ENCODE measurements at regions not wholly inside any gene's neighbourhood (a gene's known extent, or its start where the extent isn't known, plus 50 kb on each side); places are given as distances from the start of the nearest gene placed in this dataset.
A peak's percentile ranks its signal among the peaks of the same experiment; 100 is the strongest.

- no peaks in the 10 kb centered on the region for H3K36me3 ChIP-seq (ENCODE audit: control insufficient read depth, insufficient read depth, low read length, severe bottlenecking)
- H3K9me3 ChIP-seq (ENCODE audit: control insufficient read depth, low read length) = no peaks in the 10 kb centered on the region
- DNase-seq (ENCODE audit: low read depth) = no peak
Observed at GRCh38 chr18:21187886-21188285, 54.1 kb upstream of the GREB1L start.

GRCh38 chr18:21191596-21192307, 50.3 kb upstream of the GREB1L start:
- Histone ChIP-seq H3K27me3 (replicated peaks; ENCODE audit: control insufficient read depth, insufficient read depth, low read length) (no peaks in the 10 kb centered on the region), H3K9ac (ENCODE audit: low read length) (no peak overlapping the region), H3K4me3 (ENCODE audit: low read length) (no peak overlapping the region), H3K4me1 (ENCODE audit: control insufficient read depth, insufficient read depth, low read length) (no peaks in the 10 kb centered on the region), H3K36me3 (ENCODE audit: control insufficient read depth, insufficient read depth, low read length, severe bottlenecking) (no peaks in the 10 kb centered on the region), H3K9me3 (ENCODE audit: control insufficient read depth, low read length) (no peaks in the 10 kb centered on the region)
- peak; percentile 86 for DNase-seq (ENCODE audit: low read depth)

More at GRCh38 chr18:21187886-21188285, 54.1 kb upstream of the GREB1L start:
- Histone ChIP-seq H3K4me1 (ENCODE audit: control insufficient read depth, insufficient read depth, low read length) (no peaks in the 10 kb centered on the region), H3K9ac (ENCODE audit: low read length) (no peak overlapping the region), H3K27me3 (replicated peaks; ENCODE audit: control insufficient read depth, insufficient read depth, low read length) (no peaks in the 10 kb centered on the region), H3K4me3 (ENCODE audit: low read length) (no peak overlapping the region)
